ENCODE measurements at regions not wholly inside any gene's neighbourhood (a gene's known extent, or its start where the extent isn't known, plus 50 kb on each side); places are given as distances from the start of the nearest gene placed in this dataset.

DNA sequence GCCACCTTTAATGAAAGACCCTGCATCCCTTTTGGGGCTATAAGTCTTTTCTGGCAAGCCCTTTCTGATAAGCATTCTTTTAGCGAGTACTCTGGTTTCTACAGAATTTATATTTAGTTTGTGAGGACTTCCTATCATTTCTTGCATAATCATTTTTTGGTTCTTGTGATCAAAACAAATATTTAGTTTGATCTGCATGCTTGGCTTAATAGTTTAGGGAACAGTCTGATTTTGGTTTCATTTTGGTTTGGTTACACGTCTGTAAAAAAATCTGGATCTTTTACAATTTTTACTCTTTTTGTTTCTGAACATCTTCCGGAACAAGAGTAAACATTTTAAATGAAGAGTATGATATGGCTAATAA lies 1074.4 kb downstream of the CDH9 start:
- DNase-seq (no peak), ATAC-seq (ENCODE audit: poor library complexity) (no peak)
- H3K27me3 Mint-ChIP-seq = no peaks in the 10 kb centered on the region
- H3K9me3 Mint-ChIP-seq = peaks cover 19% of the 10 kb centered on the region
- Histone ChIP-seq H3K4me3 (ENCODE audit: low read length) (no peak overlapping the region), H3K27ac (ENCODE audit: low read depth in 1 of 2, low read length in 2 of 2) (no peak overlapping the region), H3K27me3 (ENCODE audit: control insufficient read depth in 1 of 2, insufficient read depth in 2 of 2, low read length in 2 of 2) (no peaks in the 10 kb centered on the region), H3K4me1 (ENCODE audit: insufficient read depth, low read length) (no peaks in the 10 kb centered on the region), H3K36me3 (ENCODE audit: insufficient read depth, low read length) (no peaks in the 10 kb centered on the region), H3K9me3 (ENCODE audit: control insufficient read depth in 1 of 2, insufficient read depth in 1 of 2, low read length in 2 of 2) (peaks cover 3 to 5% of the 10 kb centered on the region in 2 experiments)
- H3K4me1 Mint-ChIP-seq (ENCODE audit: low read depth) = no peaks in the 10 kb centered on the region
- ChIA-PET POLR2A (no interaction called here), CTCF (no interaction called here)
- H3K27ac Mint-ChIP-seq = no peak overlapping the region
- intact Hi-C loops (cut with DNase I, micrococcal nuclease) = no loop called here
- TF ChIP-seq, protein P1, sequence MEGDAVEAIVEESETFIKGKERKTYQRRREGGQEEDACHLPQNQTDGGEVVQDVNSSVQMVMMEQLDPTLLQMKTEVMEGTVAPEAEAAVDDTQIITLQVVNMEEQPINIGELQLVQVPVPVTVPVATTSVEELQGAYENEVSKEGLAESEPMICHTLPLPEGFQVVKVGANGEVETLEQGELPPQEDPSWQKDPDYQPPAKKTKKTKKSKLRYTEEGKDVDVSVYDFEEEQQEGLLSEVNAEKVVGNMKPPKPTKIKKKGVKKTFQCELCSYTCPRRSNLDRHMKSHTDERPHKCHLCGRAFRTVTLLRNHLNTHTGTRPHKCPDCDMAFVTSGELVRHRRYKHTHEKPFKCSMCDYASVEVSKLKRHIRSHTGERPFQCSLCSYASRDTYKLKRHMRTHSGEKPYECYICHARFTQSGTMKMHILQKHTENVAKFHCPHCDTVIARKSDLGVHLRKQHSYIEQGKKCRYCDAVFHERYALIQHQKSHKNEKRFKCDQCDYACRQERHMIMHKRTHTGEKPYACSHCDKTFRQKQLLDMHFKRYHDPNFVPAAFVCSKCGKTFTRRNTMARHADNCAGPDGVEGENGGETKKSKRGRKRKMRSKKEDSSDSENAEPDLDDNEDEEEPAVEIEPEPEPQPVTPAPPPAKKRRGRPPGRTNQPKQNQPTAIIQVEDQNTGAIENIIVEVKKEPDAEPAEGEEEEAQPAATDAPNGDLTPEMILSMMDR (IDR thresholded peaks at IDR 0.05) = no peak
- no peaks in the 10 kb centered on the region for H3K36me3 Mint-ChIP-seq (ENCODE audit: low read depth)
- no peak overlapping the region for H3K4me3 Mint-ChIP-seq

- H3K9me3 ChIP-seq (ENCODE audit: control insufficient read depth in 1 of 2, insufficient read depth in 1 of 2, low read length in 2 of 2) = peaks cover 3 to 5% of the 10 kb centered on the region in 2 experiments
- H3K27me3 ChIP-seq (ENCODE audit: control insufficient read depth in 1 of 2, insufficient read depth in 2 of 2, low read length in 2 of 2) = no peaks in the 10 kb centered on the region
- H3K4me1 ChIP-seq (ENCODE audit: insufficient read depth, low read length) = no peaks in the 10 kb centered on the region
- no peak overlapping the region for H3K27ac ChIP-seq (ENCODE audit: low read depth in 1 of 2, low read length in 2 of 2)
- H3K4me3 ChIP-seq (ENCODE audit: low read length) = no peak overlapping the region
- ChIA-PET CTCF (no interaction called here), POLR2A (no interaction called here)
- TF ChIP-seq, protein P1 (IDR thresholded peaks at IDR 0.05) = no peak
- ATAC-seq (ENCODE audit: poor library complexity) (no peak), DNase-seq (no peak)
- H3K4me3 Mint-ChIP-seq = no peak overlapping the region
- no peaks in the 10 kb centered on the region for H3K27me3 Mint-ChIP-seq
- intact Hi-C loops (cut with DNase I, micrococcal nuclease) = no loop called here
- H3K36me3 ChIP-seq (ENCODE audit: insufficient read depth, low read length) = no peaks in the 10 kb centered on the region
- H3K27ac Mint-ChIP-seq = no peak overlapping the region
- H3K9me3 Mint-ChIP-seq = peaks cover 16% of the 10 kb centered on the region
- no peaks in the 10 kb centered on the region for H3K36me3 Mint-ChIP-seq (ENCODE audit: low read depth)
- H3K4me1 Mint-ChIP-seq (ENCODE audit: low read depth) = no peaks in the 10 kb centered on the region
These were observed 1075.0 kb downstream of the CDH9 start for GRCh38 chr5:25963251-25964008.

DNA sequence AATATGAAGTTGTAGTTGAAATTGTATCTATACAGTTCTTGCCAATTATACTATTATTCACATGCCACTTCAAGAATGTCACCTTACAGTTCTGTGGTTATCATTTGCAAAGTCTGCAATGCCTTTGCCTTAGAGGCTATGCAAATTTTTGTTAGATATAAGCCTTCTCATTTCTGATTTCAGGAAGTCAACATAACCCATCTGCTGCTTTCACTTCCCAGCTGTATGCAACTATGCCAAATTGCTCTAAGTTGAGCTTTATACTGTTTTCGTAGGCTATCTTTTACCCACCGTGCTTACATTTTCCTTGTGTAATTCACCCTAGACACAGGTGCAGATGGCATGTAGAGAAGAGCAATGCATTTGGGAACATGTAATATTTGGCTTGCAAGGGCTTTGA lies 1083.0 kb downstream of the CDH9 start:
- DNase-seq (no peak), ATAC-seq (ENCODE audit: poor library complexity) (no peak)
- no peaks in the 10 kb centered on the region for H3K36me3 ChIP-seq (ENCODE audit: insufficient read depth, low read length)
- Mint-ChIP-seq H3K4me3 (no peak overlapping the region), H3K4me1 (ENCODE audit: low read depth) (no peaks in the 10 kb centered on the region), H3K27me3 (no peaks in the 10 kb centered on the region), H3K36me3 (ENCODE audit: low read depth) (no peaks in the 10 kb centered on the region), H3K9me3 (peaks cover 6% of the 10 kb centered on the region), H3K27ac (no peak overlapping the region)
- POLR2A ChIA-PET = interaction anchor here (0.6 kb wide), 1 partner anchor 1597 kb away, joined by 4 read pairs; no protein-coding TSS in a partner anchor
- intact Hi-C loops (cut with DNase I, micrococcal nuclease) = no loop called here
- H3K9me3 ChIP-seq (ENCODE audit: control insufficient read depth in 1 of 2, insufficient read depth in 1 of 2, low read length in 2 of 2) = peaks cover 0 to 4% of the 10 kb centered on the region in 2 experiments
- H3K4me1 ChIP-seq (ENCODE audit: insufficient read depth, low read length) = no peaks in the 10 kb centered on the region
- CTCF ChIA-PET = no interaction called here
- H3K4me3 ChIP-seq (ENCODE audit: low read length) = no peak overlapping the region
- TF ChIP-seq, protein P1 (IDR thresholded peaks at IDR 0.05) = no peak
- no peak overlapping the region for H3K27ac ChIP-seq (ENCODE audit: low read depth in 1 of 2, low read length in 2 of 2)
- H3K27me3 ChIP-seq (ENCODE audit: control insufficient read depth in 1 of 2, insufficient read depth in 2 of 2, low read length in 2 of 2) = no peaks in the 10 kb centered on the region

Data from CD4-positive, alpha-beta T cell (primary cell).